Suppressor macrophage (primary cell): ENCODE measurements at regions not wholly inside any gene's neighbourhood (a gene's known extent, or its start where the extent isn't known, plus 50 kb on each side); places are given as distances from the start of the nearest gene placed in this dataset.

ENCODE experiments used
- DNase-seq, 4 experiments: peaks; one replicate each; pipeline ENCODE4 v3.0.0-alpha.2; 2020 to 2022

GRCh38 chr10:50936335-50936734 lies 50.9 kb upstream of the A1CF start:
- no peak for DNase-seq

- DNase-seq: peak in 2 of 4 experiments; percentile 11 to 13
Observed at GRCh38 chr10:50937230-50937907, 51.9 kb upstream of the A1CF start.

GRCh38 chr10:50941629-50942028 lies 56.2 kb upstream of the A1CF start:
- DNase-seq: no peak

DNA sequence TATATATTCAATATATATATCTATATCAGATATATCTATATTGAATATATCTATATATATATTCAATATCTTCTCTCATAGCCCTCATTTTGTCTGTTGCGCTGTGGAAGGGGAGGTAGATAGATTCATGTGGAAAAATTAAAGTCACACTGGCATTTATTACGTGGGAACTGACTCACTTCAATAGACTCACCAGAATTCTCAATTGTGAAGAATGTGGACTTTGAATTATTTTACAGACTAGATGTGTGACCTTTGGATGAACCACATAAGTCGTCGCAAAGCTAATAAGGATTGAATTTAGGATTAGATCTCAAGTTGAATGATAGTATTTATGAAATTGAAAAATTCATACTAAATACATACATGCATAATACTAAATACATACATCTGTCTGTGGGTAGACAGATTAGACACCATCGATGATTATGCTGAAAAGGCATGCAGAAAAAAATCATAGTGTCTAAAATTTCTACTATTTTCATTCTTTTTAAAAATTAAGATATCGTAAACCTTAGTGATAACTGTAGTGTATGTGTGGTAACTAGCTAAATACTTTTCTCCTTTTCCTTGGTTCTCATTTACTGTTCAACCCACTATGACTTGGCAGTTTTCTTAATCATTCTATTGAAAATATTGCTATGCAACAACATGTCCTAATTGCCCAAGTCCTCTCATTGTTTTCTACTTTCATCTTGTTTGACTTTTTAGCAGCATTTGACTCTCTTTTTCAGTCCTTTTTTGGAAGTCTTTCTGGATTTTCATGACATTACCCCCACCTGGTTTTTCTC lies 61.8 kb upstream of the A1CF start:
- DNase-seq: no peak

DNA sequence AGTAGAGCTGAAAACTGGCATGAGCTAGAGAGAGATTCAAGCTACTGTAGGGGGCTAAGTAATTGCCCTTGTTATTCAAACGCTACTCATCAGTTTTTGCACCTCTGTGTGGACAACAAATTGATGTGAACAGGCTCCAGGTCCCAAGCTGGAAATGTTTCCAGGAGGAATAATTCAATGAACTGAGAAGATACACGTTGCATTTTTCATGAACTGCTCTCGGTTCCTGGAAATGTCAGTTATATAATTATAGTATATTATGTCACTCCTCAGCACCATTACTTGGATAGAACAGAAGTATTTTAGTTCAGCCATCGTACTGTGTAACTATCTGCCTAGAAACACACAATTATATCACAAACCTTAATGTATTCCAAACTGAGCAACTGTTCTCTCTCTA lies 65.9 kb upstream of the A1CF start:
- DNase-seq: no peak

DNA sequence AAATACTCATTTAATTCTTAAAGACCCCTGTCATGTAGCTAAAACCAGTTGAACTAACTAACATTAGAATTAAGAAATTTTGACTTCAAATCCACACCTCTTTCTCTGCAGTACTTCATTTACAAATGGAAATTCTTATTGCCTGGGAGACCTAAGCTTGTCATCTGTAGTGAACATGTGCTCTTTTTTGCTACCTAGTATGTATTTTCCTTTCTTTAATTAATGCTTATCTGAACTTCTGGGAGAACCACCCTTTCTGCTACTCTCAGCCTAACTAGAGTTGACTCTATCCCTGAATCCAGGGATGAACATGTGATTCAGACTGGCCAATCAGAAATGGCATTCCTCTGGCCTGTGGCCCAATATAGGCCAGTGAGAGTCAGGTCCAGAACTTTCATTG lies 75.9 kb upstream of the A1CF start:
- no peak for DNase-seq

GRCh38 chr10:50963063-50963462 lies 77.6 kb upstream of the A1CF start:
- DNase-seq: no peak

DNA sequence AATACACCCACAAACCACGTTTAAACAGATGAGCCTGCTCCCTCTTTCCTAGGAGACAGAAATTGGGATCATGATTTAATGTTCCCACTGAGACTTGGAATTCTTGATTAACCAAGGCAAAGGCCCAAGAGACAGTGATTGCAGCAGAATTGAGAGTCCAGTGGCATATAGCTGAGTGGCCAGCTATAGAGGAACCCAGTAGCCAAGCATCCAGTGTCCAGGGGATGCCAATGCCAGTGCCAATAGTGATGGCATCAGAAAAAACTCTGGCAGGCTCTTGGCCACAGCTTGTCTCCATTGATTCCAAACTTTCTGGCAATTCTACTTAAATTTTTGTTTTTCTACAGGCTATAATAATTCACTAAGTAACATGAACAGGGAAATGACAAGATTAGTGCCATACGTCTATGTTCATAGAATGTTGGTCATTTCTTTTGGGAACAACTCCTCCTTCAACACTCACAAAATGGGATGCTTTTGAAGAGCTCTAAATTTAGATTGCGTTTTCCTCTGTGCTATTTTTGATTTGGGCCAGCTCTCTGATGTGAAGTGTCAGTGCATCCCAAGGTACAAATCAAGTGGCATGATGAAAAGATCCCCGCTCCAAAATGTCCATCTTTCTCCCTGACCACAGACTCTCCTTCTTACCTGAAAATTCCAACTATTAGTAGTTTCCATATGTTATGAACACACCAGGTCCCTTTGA lies 83.1 kb upstream of the A1CF start:
- DNase-seq: no peak

- no peak for DNase-seq
Observed at GRCh38 chr10:50972591-50972990, 87.2 kb upstream of the A1CF start.

GRCh38 chr10:50981385-50981784 lies 92.9 kb upstream of the PRKG1 start:
- DNase-seq: no peak

GRCh38 chr10:50981904-50982303 lies 92.4 kb upstream of the PRKG1 start:
- no peak for DNase-seq

GRCh38 chr10:50982989-50983388 lies 91.3 kb upstream of the PRKG1 start:
- DNase-seq: no peak

- no peak for DNase-seq
Observed at GRCh38 chr10:50987934-50988333, 86.4 kb upstream of the PRKG1 start.

DNA sequence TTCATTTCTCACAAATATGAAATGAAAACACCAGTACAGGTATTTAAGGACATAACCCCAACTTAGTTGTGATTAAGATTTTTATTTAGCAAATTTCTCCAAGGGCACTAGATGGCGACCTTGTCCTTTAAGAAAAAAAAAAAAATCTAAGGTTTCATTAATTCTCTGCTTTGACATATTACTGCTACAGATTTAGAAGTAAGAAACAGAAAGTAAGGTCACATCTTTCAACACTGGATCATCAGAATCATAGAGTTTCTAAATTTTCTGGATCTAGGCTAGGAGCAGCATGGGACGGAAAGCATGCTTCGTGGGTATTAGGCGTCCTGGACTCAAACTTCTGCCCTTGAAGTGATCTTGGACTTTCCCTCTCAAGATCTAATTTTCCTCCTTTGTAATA lies 85.5 kb upstream of the PRKG1 start:
- peak in 2 of 4 experiments; percentile 2 to 12 for DNase-seq

GRCh38 chr10:50990568-50991455 lies 83.5 kb upstream of the PRKG1 start:
- peak in 2 of 4 experiments; percentile 8 to 14 for DNase-seq

- peak in 1 of 4 experiments; percentile 9 for DNase-seq
Observed at GRCh38 chr10:50991456-50992355, 82.6 kb upstream of the PRKG1 start.

DNA sequence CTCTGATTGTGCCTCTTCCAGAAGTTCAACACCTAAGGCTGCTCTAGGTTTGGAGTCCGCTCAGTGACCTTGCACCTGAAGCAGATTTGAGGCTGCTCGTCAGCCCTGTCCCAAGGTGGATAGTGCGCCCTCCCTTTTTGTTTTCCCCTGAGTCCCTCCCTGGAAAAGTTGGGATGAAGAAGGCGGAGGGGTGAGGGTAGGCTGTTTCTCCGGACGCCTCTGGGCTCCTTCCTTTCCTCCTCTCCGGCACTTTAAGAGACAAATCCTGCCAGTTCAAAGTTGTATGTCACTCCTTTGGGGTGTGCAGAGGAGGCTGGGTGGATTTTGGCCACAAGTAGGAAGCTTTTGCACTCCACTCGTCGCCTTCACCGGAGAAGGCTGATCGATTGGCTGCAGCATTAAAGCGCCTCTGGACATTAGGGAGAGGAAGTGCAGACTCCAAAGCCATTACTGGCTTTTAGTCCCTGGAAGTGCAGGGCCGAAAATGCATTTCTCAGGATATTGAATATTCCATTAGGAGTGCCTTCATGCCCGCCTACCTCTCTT lies 81.9 kb upstream of the PRKG1 start:
- no peak for DNase-seq

GRCh38 chr10:50992972-50993766 lies 81.1 kb upstream of the PRKG1 start:
- DNase-seq: no peak

- no peak for DNase-seq
Observed at GRCh38 chr10:50993771-50994251, 80.5 kb upstream of the PRKG1 start.

DNA sequence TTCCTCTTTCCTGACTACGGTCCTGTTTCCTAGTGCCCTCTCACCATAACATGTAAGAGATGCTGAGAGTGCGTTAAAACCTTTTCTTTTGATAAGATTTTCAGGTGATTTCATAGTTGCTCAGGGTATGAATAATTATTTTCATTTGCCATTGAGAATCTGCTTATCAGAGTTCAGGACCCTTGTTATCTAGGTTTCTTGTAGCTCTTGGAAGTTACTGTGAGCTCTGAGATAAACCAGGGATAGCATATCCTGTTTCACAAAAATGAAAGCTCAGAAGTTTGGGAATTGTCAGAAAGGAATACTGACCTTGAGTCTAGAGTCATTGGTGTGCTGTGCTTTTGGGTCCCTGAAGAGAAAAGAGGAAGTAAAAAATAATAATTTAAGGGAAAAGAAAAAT lies 76.8 kb upstream of the PRKG1 start:
- no peak for DNase-seq
